Head of caudate nucleus (tissue), 42 donors: ENCODE measurements at regions not wholly inside any gene's neighbourhood (a gene's known extent, or its start where the extent isn't known, plus 50 kb on each side); places are given as distances from the start of the nearest gene placed in this dataset.
"Not testable (repeated sequence)": the region's sequence is repeated elsewhere in the genome, so short reads cannot be mapped to it uniquely, and the experiment has no call there.

ENCODE experiments used
- DNase-seq, 42 donors: peaks; one replicate each; pipeline versions ENCODE4 v3.0.0 to v3.0.0-alpha.2; 2020 to 2021; ENCODE audit warnings: mixed read lengths in 7 of 42
- intact Hi-C: fragments of 100-400 bp; cut with DNase I; formaldehyde crosslinking; loops from one replicate; pipeline ENCODE4 v1.15.0; 2022

DNA sequence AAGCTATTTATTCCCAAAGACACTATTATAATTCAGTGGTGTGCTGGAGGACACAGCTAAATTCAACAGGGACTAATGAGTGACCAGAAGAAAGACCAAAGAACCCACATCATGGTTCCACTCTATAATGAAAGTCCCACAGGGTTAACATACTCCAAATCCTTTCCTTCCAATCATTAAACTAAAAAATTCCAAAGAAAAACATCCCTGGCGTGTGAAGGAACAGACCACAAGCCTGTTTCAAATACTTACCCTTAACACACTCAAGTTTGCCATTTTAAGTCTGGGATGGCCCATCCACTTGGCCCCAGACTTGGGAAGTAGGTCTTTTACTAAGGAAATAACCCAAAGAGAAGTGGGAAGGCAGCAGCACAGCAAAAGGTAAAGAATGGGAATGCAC, 150.1 kb upstream of the CCDC150 start:
- intact Hi-C loops = no loop called here
- DNase-seq = no peak

DNA sequence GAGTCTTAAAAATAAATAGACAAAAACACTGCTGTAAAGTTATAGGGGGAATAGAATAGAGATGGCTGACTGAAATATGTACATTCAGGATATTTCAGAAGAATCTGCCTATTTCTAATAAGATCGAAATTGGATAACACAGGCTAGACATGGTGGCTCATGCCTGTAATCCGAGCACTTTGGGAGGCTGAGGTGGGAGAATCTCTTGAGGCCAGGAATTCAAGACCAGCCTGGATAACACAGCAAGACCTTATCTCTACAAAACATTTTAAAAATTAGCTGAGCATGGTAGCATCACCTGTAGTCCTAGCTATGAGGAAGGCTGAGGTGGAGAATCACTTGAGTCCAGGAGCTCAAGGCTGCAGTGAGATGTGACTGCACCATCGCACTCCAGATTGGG, 146.6 kb upstream of the CCDC150 start:
- intact Hi-C loops = no loop called here
- DNase-seq = no peak

DNA sequence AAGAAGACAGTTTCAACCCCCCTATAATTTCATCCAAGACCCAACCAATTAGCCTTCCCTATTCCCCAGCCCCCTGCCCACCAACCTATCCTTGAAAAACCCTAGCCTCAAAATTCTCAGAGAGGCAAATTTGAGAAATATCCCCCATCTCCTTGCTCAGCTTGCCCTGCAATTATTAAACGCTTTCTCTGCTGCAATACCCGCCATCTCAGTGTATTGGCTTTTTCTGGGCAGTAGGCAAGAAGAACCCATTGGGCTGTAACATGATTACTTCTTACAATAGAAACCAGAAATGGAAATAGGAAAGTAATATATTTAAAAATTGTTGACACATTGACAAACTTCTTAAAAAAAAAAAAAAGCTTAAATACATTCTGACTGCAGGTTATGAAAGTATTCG, 140.6 kb upstream of the CCDC150 start:
- no peak for DNase-seq
- intact Hi-C loops = no loop called here

DNA sequence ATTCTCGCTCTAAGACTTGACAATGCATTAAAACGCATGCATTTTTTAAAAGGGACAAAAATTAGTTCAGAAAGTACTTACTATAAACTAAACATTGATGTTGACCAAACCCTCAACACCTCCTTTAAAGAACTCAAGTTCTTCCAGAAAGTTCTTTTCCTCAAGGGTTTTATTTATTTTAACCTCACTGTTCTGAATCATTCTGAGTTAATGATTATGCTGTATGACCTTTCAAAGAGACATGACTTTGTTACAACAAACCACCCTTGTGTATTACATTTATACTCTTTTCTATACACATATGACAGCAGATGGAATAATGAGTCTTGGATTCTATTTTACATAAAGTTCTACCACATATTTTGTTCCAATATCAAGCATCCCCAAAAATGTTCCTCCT, 139.8 kb upstream of the CCDC150 start:
- intact Hi-C loops = no loop called here
- DNase-seq = no peak

DNA sequence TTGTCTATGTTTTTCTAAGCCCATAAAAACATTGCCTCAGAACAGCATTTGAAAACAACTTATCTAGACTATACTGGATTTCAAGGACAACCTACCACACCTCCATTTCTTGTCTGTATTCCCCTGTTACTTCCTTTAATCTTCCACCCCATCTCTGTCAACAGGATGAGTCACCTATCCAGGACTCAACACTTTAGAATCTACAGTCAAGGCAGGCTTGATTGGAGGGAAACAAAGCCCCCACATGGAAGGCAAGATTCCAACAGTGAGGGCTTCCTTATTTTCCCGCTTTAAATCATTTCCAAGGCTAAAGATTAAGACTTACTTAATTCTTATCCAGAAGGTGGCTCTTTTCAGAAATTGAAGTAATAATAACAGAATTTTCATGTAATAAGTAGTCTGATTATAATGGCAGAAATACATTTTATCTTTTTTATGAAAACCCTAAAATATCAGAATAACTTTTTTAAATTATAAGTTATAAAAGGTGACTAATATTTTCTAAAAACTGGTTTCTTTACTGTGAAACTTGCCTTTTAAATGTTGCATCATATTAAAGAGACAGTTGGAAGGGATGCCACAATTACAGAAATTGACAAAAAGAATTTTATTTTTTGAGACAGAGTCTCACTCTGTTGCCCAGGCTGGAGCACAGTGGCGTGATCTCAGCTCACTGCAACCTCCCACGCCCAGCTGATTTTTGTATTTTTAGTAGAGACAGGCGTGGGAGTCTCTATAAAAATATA, 138.7 kb upstream of the CCDC150 start:
- intact Hi-C loops = no loop called here
- DNase-seq = peak in 7 of 42 donors; percentile 19 to 63 (median 33)

DNA sequence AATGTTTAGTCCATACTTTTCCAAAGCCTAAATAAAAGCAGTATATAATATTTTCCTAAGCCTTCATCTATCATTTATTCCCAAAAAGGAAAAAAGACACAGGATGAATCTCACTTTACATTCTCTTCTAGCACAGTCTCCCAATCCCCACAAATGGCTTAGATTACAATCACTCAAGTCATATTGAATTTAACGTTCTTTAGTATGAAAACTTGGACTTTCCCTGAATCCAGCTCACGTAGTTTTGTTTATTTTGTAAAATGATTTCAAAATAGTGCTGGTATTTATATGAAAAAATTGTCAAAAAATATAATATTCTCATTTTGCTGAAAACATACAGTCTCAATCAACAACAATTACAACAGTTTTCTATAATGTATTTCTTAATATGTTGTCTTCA, 137.7 kb upstream of the CCDC150 start:
- intact Hi-C loops = no loop called here
- DNase-seq = no peak

DNA sequence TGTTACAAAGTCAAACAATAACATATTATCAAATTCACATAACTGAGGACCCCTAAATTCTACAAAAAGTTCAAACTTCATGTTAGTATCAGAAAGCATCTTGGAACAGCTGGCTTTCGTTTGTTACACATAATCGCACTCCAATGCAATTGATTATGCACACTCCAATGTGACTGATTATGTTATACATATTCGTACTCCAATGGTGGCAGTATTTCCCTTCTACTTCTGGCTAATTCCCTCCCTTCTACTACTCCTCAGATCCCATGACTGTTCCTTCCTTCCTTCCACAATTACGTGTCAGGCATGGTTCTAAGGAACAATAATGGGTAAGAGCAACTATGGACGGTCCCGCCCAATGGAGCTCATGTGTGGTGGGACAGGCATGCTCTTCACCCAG, 137.1 kb upstream of the CCDC150 start:
- DNase-seq = no peak

DNA sequence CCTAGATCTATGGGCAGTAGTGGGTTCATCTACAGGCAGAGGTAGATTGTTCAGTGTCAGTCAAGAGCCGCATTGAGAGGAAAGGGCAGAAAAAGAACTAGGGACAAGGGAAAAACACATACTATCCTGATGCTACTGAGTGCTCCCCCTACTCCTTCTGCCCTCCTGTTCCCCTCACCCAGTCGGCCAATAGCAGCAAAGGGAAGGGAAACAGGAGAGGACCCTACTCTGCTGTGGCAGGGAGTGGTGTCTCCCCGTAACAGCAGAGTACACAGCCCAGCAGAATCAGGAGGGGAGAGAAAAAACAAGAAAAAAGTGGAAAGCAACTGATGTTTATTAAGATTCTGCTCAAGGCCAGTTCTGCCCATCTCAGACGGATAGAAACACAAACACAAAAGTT, 136.1 kb upstream of the CCDC150 start:
- intact Hi-C loops = no loop called here
- no peak for DNase-seq

More for the DNA sequence above, 137.1 kb upstream of the CCDC150 start:
- intact Hi-C loops = no loop called here

DNA sequence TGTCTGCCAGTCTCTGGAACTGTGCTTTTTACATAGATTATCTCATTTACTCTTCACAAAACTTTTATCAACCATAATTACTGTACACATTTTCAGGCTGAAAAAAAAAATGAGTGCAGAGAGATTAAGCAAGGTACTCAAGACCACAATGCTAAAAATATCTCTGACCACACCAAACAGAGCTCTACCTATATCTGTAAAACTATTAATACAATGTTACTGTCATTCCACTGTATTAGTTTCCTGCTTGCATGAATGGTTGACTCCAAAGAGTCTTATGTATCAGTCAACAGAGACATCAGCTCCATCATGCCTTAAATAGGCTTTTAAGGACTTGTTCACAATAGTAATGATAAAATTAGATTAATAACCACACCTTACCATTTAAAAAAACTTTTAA, 134.7 kb upstream of the CCDC150 start:
- intact Hi-C loops = no loop called here

DNA sequence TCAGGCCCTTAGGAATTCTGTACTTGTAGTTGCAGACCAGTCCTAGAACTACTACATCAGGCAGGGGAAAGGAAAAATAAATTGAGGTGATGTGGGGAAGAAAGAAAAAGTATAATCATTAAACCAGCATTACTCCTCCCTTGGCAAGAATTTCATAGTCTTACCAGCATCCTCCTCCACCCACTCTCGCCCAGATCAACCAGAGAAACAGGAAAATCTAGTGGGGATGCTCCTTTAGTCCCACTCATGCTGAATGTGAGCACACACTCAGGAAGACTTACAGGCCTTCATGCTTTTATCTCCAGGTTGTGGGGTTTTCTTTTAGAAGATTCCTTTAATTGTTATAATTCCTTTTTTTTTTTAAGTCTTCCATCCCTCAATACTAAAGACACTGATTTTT, 129.3 kb upstream of the CCDC150 start:
- peak in 2 of 42 donors; percentile 27 to 43 for DNase-seq
- intact Hi-C loops = no loop called here

More for the DNA sequence above, 134.7 kb upstream of the CCDC150 start:
- DNase-seq = no peak

DNA sequence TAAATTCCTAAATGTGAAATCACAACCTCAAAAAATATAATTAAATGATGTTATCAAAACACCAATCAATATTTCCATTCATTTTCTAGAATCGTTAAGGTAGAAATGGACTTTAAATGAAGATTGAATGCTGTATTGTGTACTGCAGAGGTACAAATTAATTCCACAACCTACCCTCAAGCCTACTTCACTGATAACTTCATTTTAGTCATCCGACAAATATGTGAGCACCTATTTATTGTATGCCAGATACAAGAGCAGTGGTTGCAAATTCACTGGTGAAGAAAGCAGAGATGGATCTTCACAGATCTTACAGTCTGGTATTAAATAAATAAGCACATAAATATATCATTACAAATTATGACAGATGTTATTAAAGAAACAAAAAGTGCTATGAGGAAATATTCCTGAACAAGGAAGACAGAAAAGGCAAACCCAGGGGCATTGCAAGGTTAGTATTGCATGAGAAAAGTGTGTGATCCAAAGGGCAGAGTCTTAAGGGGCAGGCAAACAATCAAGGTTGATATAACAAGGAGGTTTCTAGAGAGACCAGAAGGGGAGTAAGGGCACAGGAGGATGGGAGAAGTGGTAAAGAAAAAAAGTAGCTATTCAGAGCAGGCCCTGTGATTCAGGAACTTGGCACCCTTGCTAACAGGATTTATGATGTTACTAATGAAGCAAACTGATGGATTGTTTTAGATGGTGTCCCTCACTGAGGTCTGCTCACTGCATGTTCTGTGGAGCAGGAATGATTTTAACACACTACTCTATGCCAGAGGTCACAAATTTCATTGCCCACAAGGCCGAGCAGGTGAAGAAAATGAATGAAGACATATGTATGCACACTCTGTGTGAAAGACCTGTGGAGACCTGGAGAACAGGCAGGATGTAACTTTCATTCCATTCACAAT, 128.0 kb upstream of the CCDC150 start:
- no peak for DNase-seq
- intact Hi-C loops = no loop called here

DNA sequence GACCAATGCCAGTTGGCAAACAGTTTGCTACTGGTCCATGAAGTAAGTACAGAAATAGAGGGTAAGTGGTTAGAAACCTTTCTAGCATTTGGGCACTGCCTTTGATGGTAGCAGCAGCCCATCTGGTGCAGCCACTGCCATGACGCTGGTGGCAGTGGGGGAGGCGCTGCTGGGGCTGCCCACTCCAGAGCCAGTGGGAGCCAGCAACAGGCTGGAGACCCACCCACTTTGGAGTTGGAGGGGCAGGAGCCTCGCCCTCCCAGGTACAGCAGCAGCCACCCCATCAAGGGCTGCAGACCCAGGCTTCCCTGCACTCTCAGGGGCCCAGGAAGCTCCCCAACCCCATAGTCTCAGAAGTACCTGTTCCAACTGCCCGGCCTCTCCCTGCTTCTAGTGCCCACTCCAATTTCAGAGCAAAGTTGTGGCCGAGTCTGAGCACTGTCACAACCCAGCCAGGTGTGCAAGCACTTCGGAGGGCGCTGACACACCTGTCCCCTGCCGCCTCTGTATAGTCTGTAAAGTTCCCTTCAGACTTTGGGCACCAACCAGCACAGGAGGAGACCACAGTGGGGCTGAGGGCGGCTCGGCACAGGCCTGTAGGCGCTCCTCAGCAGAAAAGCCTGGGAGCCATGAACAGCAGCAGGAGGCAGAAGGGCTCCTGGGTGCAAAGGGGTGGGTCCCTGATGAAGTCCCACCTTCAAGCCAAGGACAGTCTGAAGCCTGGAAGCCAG, 125.6 kb upstream of the CCDC150 start:
- intact Hi-C loops = no loop called here
- DNase-seq = no peak

DNA sequence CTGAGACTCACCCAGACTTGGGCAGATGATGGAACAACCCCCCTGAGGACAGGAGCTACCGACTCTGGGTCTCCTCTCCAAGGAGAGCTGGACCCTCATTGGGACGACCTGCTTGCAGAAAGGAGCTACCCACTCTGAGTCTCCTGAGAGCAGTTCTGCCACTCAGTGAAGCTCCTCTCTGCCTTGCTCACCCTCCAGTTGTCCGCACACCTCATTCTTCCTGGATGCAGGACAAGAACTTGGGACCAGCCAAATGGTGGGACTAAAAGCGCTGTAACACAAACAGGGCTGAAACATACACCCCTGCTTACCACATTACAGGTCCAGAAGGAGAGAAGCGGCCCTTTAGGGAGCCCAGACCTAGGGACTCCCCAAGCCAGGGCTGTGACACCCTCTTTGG, 124.9 kb upstream of the CCDC150 start:
- intact Hi-C loops = no loop called here
- DNase-seq = no peak

DNA sequence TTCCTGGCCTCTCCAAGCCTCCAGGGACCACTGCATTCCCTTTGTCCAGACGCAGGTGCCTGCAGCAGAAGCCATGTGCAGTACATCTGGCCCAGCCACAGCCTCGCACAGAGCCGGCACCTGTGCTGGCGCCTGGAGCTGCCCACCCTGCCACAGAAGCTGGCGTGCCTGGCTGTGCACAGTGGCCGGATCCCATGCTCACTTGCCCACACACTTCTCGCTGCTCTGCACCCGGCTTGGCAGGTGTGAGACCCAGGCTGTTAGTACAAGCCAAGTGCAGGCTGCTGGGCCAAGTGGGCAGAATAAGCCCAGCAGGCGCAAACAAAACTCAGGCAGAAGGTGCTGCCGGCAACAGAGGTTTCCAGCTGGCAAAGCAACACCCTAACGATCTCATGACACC, 124.5 kb upstream of the CCDC150 start:
- DNase-seq = peak in 6 of 42 donors; percentile 11 to 50 (median 32)

DNA sequence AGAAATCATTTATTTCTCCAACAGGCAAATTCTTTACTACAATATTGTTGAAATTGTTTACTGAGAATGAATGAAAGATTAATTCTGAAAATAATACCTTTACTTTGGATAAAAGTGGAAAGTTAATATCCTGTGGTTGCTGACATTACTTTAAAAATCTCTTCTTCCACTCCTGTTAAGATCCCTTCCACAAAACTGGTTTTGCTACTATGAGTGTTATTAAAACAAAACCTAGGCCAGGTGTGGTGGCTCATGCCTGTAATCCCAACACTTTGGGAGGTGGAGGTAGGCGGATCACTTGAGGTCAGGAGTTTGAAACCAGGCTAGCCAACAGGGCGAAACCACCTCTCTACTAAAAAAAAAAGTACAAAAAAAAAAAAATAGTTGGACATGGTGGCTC, 123.9 kb upstream of the CCDC150 start:
- intact Hi-C loops = no loop called here
- DNase-seq = no peak

More for the DNA sequence above, 124.5 kb upstream of the CCDC150 start:
- intact Hi-C loops = no loop called here

DNA sequence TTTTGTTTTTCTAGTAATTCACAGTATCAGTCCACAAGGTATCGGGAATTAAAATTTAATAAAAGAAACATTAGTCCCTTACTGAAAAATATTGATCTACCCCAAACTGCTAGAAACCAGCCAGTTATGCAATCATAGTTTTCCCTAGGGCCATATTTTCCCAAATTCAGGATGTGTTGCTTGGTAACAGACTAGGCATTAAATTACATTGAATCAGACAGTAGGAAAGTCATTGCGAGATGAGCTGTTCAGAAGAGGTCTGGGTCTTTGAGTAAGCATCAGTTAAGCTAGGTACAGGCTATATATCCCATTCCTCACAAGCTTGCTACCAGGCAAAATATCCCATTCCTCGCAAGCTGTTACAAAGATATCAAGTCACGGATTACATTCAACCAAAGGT, 123.0 kb upstream of the CCDC150 start:
- intact Hi-C loops = no loop called here
- no peak for DNase-seq

DNA sequence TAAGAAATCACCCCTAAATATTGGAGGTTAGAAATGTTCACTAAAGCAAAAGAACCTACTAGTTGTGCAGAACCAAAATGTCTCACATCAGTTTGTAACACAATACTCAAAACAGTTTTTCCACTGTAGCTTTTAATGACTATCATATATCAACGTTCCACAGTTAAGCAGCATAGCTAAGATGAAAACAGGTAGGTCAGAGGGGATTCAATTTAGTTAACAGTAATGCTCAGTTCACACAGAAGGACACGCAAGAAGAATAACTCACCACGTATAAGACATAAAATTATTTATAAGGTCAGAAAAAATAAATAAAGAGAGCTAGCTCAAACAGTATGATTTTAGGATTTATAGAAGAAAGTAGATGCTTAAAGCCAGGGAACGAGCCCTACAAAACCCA, 118.9 kb upstream of the CCDC150 start:
- DNase-seq = no peak
- intact Hi-C loops = no loop called here

DNA sequence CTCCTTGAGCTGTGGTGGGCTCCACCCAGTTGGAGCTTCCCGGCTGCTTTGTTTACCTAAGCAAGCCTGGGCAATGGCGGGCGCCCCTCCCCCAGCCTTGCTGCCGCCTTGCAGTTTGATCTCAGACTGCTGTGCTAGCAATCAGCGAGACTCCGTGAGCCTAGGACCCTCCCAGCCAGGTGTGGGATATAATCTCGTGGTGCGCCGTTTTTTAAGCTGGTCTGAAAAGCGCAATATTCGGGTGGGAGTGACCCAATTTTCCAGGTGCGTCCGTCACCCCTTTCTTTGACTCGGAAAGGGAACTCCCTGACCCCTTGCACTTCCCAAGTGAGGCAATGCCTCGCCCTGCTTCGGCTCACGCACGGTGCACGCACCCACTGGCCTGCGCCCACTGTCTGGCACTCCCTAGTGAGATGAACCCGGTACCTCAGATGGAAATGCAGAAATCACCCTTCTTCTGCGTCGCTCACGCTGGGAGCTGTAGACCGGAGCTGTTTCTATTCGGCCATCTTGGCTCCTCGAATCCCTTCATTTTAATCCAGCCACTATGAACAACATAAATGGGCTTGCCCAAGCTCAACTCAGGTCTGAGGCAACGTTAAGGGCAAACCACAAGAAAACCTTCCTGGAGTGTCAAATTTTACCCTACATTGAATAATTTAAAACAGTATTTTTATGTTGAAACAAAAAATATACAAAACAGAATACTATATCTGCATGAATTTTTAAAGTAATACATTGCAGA, 112.4 kb upstream of the CCDC150 start:
- DNase-seq, intact Hi-C loops: not testable (repeated sequence)
